NB4 (cell line): ENCODE measurements at regions not wholly inside any gene's neighbourhood (a gene's known extent, or its start where the extent isn't known, plus 50 kb on each side); places are given as distances from the start of the nearest gene placed in this dataset.

Experiments
- CTCF ChIP-seq: IDR thresholded peaks from one replicate; pipeline ENCODE4 v1.5.1; 2012; ENCODE audit warnings: low read depth, low read length
- MYC ChIP-seq: IDR thresholded peaks from 2 replicates; pipeline ENCODE4 v1.6.1; 2011; ENCODE audit warnings: low read depth, low read length

- TF ChIP-seq CTCF: no peak
- no peak for TF ChIP-seq MYC
Observed at GRCh38 chr20:30489614-30490003, 767.9 kb upstream of the DEFB115 start.
